NB4 (cell line): ENCODE measurements at regions not wholly inside any gene's neighbourhood (a gene's known extent, or its start where the extent isn't known, plus 50 kb on each side); places are given as distances from the start of the nearest gene placed in this dataset.

ENCODE experiments used
- MYC ChIP-seq: IDR thresholded peaks from 2 replicates; pipeline ENCODE4 v1.6.1; 2011; ENCODE audit warnings: low read depth, low read length
- POLR2A ChIP-seq: IDR thresholded peaks from 2 replicates; pipeline ENCODE4 v1.6.1; 2011; ENCODE audit warnings: mild to moderate bottlenecking; ENCODE audit not compliant: insufficient read length; ENCODE audit errors: extremely low read depth
- TF ChIP-seq, protein P1 (sequence below): IDR thresholded peaks from one replicate; pipeline ENCODE4 v1.5.1; 2012; ENCODE audit warnings: low read depth, low read length

DNA sequence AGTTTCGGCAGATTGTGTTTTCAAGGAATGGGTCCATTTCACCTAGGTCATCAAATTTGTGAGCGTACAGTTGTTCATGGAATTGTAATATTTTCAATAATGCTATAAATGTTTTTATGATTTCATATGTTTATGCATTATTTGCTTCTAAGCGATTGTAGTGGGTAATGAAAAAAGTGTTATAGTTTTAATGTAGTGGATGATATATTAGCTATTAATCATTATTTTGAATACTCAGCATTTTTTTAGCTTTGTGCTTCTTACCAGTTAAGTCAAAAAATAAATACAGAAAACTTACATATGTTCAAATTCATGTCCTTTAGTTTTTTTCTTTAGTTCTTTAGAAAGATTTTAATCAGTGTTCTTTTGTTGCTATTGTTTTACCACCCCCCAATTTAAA lies 677.0 kb downstream of the STK39 start:
- TF ChIP-seq, protein P1, sequence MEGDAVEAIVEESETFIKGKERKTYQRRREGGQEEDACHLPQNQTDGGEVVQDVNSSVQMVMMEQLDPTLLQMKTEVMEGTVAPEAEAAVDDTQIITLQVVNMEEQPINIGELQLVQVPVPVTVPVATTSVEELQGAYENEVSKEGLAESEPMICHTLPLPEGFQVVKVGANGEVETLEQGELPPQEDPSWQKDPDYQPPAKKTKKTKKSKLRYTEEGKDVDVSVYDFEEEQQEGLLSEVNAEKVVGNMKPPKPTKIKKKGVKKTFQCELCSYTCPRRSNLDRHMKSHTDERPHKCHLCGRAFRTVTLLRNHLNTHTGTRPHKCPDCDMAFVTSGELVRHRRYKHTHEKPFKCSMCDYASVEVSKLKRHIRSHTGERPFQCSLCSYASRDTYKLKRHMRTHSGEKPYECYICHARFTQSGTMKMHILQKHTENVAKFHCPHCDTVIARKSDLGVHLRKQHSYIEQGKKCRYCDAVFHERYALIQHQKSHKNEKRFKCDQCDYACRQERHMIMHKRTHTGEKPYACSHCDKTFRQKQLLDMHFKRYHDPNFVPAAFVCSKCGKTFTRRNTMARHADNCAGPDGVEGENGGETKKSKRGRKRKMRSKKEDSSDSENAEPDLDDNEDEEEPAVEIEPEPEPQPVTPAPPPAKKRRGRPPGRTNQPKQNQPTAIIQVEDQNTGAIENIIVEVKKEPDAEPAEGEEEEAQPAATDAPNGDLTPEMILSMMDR = no peak
- TF ChIP-seq POLR2A = no peak
- TF ChIP-seq MYC = no peak
